MM.1S (cell line): ENCODE measurements at regions not wholly inside any gene's neighbourhood (a gene's known extent, or its start where the extent isn't known, plus 50 kb on each side); places are given as distances from the start of the nearest gene placed in this dataset.
"Not testable (repeated sequence)": the region's sequence is repeated elsewhere in the genome, so short reads cannot be mapped to it uniquely, and the experiment has no call there.

Source experiments
- DNase-seq: peaks from one replicate; pipeline ENCODE4 v3.0.0-alpha.2; 2015
- H2AFZ ChIP-seq: fragments of 300-600 bp; sonication (generic); 2 replicates; pipeline ENCODE4 v1.6.0; 2016; ENCODE audit warnings: antibody characterized with exemption, low read length
- H3F3A ChIP-seq: fragments of 300-600 bp; sonication (generic); 2 replicates; pipeline ENCODE4 v1.6.1; 2016; ENCODE audit warnings: mild to moderate bottlenecking, antibody characterized with exemption, low read length, moderate library complexity, mixed read lengths; ENCODE audit not compliant: insufficient read depth
- H3K27ac ChIP-seq: fragments of 300-600 bp; sonication (generic); 2 replicates; pipeline ENCODE4 v1.5.1; 2016; ENCODE audit warnings: mild to moderate bottlenecking, low read length
- H3K27me3 ChIP-seq: fragments of 300-600 bp; sonication (generic); replicated peaks from 2 replicates; pipeline ENCODE4 v1.6.0; 2016; ENCODE audit warnings: low read length; ENCODE audit not compliant: insufficient read depth
- H3K36me3 ChIP-seq: fragments of 300-600 bp; sonication (generic); replicated peaks from 2 replicates; pipeline ENCODE4 v1.6.1; 2016; ENCODE audit warnings: mild to moderate bottlenecking, low read length, mixed read lengths; ENCODE audit not compliant: insufficient read depth
- H3K4me1 ChIP-seq: fragments of 300-600 bp; sonication (generic); 2 replicates; pipeline ENCODE4 v1.6.1; 2016; ENCODE audit warnings: low read length, mixed read lengths
- H3K4me2 ChIP-seq: fragments of 300-600 bp; sonication (generic); 2 replicates; pipeline ENCODE4 v1.6.0; 2016; ENCODE audit warnings: low read depth, low read length
- H3K4me3 ChIP-seq: fragments of 300-600 bp; sonication (generic); 2 replicates; pipeline ENCODE4 v1.5.1; 2016; ENCODE audit warnings: low read length, mixed read lengths
- H3K79me2 ChIP-seq: fragments of 300-600 bp; sonication (generic); 2 replicates; pipeline ENCODE4 v1.6.1; 2016; ENCODE audit warnings: mixed run types, low read length, mixed read lengths
- H3K9ac ChIP-seq: fragments of 300-600 bp; sonication (generic); 2 replicates; pipeline ENCODE4 v1.6.1; 2016; ENCODE audit warnings: low read length, mixed read lengths
- H3K9me2 ChIP-seq: fragments of 300-600 bp; sonication (generic); replicated peaks from 2 replicates; pipeline ENCODE4 v1.6.1; 2016; ENCODE audit warnings: mild to moderate bottlenecking, low read length, mixed read lengths; ENCODE audit not compliant: insufficient read depth
- H3K9me3 ChIP-seq: fragments of 300-600 bp; sonication (generic); replicated peaks from 2 replicates; pipeline ENCODE4 v1.6.1; 2016; ENCODE audit warnings: mild to moderate bottlenecking, low read length, mixed read lengths; ENCODE audit not compliant: insufficient read depth
- H4K20me1 ChIP-seq: fragments of 300-600 bp; sonication (generic); 2 replicates; pipeline ENCODE4 v1.6.1; 2016; ENCODE audit warnings: mild to moderate bottlenecking, low read length, moderate library complexity, mixed read lengths; ENCODE audit not compliant: insufficient read depth
- CTCF ChIP-seq: fragments of 300-600 bp; sonication (generic); IDR thresholded peaks from 2 replicates; pipeline ENCODE4 v1.5.1; 2016; ENCODE audit warnings: antibody characterized with exemption, low read length, mixed read lengths
- EZH2 ChIP-seq: fragments of 300-600 bp; sonication (generic); optimal IDR thresholded peaks from 2 replicates; pipeline ENCODE3; 2017; ENCODE audit warnings: low read depth, mild to moderate bottlenecking, antibody characterized with exemption, low read length, mixed read lengths
- EZH2phosphoT487 ChIP-seq: fragments of 300-600 bp; sonication (generic); IDR thresholded peaks from 2 replicates; pipeline ENCODE4 v1.6.1; 2018; ENCODE audit warnings: antibody characterized with exemption, low read length

GRCh38 chr11:49442669-49443068 is 234.3 kb upstream of the FOLH1 start:
- Histone ChIP-seq H4K20me1 (no peaks in the 10 kb centered on the region), H3K9me2 (no peaks in the 10 kb centered on the region), H3F3A (no peaks in the 10 kb centered on the region), H2AFZ (no peak overlapping the region), H3K27ac (no peak overlapping the region), H3K27me3 (no peaks in the 10 kb centered on the region), H3K36me3 (no peaks in the 10 kb centered on the region), H3K4me2 (no peak overlapping the region), H3K79me2 (no peaks in the 10 kb centered on the region), H3K9ac (no peak overlapping the region), H3K4me1 (no peaks in the 10 kb centered on the region), H3K4me3 (no peak overlapping the region), H3K9me3 (no peaks in the 10 kb centered on the region)
- TF ChIP-seq EZH2phosphoT487 = no peak
- no peak for TF ChIP-seq EZH2
- no peak for DNase-seq

DNA sequence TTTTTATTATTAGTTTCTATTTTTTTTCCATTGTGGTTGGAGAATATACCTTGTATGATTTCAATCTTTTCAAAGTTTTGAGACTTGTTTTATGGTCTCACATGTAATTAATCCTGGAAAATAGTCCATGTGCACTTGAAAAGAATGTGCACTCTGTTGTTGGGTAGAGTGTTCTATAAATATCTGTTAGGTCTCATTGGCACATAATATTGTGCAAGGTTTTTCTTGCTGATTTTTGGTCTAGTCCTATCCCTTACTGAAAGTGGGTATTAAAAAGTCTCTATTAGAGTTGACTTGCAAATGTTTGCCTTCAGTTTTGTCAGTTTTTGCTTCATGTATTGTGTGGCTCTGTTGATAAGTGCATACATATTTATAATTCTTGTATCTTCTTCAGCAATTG is 231.5 kb upstream of the FOLH1 start:
- H3K4me1 ChIP-seq, H3F3A ChIP-seq, H2AFZ ChIP-seq, H3K4me2 ChIP-seq, DNase-seq, H3K27ac ChIP-seq, H3K9me2 ChIP-seq, H3K9me3 ChIP-seq, H3K27me3 ChIP-seq, H3K9ac ChIP-seq, H3K79me2 ChIP-seq, H4K20me1 ChIP-seq, H3K4me3 ChIP-seq, H3K36me3 ChIP-seq: not testable (repeated sequence)

DNA sequence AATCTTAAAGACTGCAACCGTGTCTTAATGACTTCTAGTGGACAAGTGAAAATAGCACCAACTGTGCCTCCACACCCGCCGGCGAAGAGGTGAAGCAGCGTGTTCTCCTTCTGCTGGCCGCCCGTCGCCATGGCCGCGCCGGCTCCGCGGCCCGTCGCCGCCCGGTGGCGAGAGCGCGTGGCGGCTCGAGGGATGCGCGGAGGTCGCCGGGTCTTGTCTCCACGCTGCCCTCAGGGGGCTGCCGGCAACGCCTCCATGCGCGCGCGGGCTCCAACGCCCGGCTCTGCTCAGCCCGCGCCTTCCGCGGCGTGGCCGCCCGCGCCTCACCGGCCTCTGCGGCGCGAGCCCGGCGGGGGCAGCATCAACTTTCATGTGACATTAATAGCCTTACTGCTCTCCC is 225.9 kb upstream of the FOLH1 start:
- not testable (repeated sequence) for H3K27me3 ChIP-seq, H3K9me2 ChIP-seq, H3K27ac ChIP-seq, H3K79me2 ChIP-seq, H3K36me3 ChIP-seq, H3K4me2 ChIP-seq, H3K9ac ChIP-seq, DNase-seq, H3K4me3 ChIP-seq, H4K20me1 ChIP-seq, H3K4me1 ChIP-seq, H3F3A ChIP-seq, H2AFZ ChIP-seq, H3K9me3 ChIP-seq

- Histone ChIP-seq H3K4me3 (no peak overlapping the region), H3K36me3 (no peaks in the 10 kb centered on the region), H3K79me2 (no peaks in the 10 kb centered on the region), H3K9me3 (no peaks in the 10 kb centered on the region), H3K27ac (no peak overlapping the region), H3K9me2 (no peaks in the 10 kb centered on the region), H3K4me2 (no peak overlapping the region), H4K20me1 (no peaks in the 10 kb centered on the region), H2AFZ (no peak overlapping the region), H3K27me3 (no peaks in the 10 kb centered on the region), H3K4me1 (no peaks in the 10 kb centered on the region), H3K9ac (no peak overlapping the region), H3F3A (no peaks in the 10 kb centered on the region)
- DNase-seq = no peak
- TF ChIP-seq EZH2phosphoT487 (no peak), CTCF (no peak), EZH2 (no peak)
Measured at GRCh38 chr11:49432242-49432848, 223.9 kb upstream of the FOLH1 start.

DNA sequence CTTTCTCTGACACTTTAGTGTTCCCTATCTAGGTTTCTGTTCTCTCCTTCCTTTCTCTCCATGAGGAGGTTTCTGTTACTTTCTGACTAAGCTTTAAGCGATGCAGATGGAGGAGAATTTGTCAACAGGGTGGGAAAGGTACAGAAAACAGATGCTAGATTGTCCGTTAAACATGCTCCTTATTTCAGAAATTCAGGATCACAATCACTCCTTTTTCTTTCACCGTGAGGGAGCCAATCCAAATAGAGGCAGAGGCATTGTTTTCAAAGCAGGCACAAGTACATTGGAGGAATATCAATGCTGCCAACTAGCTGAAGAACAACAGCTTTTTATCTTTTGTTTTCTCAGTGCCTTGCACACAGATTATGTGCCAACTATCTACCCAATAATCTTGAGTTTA is 215.7 kb upstream of the FOLH1 start:
- Histone ChIP-seq H3K4me2 (no peak overlapping the region), H3K27me3 (no peaks in the 10 kb centered on the region), H3K4me1 (no peaks in the 10 kb centered on the region), H3K36me3 (no peaks in the 10 kb centered on the region), H3K79me2 (no peaks in the 10 kb centered on the region), H3K9me2 (no peaks in the 10 kb centered on the region), H3K9me3 (no peaks in the 10 kb centered on the region), H3K27ac (no peak overlapping the region), H3F3A (no peaks in the 10 kb centered on the region), H4K20me1 (no peaks in the 10 kb centered on the region), H3K9ac (no peak overlapping the region), H3K4me3 (no peak overlapping the region), H2AFZ (no peak overlapping the region)
- no peak for TF ChIP-seq EZH2
- no peak for TF ChIP-seq EZH2phosphoT487
- TF ChIP-seq CTCF = no peak
- no peak for DNase-seq

GRCh38 chr11:49418877-49419276 is 210.5 kb upstream of the FOLH1 start:
- H3K79me2 ChIP-seq, H3K27me3 ChIP-seq, H3K9me3 ChIP-seq, H3K36me3 ChIP-seq, H3K4me3 ChIP-seq, H3F3A ChIP-seq, H3K9ac ChIP-seq, H3K27ac ChIP-seq, H3K4me1 ChIP-seq, H2AFZ ChIP-seq, H4K20me1 ChIP-seq, H3K9me2 ChIP-seq, H3K4me2 ChIP-seq, DNase-seq: not testable (repeated sequence)
